HUDEP-2 (cell line): ENCODE measurements at regions not wholly inside any gene's neighbourhood (a gene's known extent, or its start where the extent isn't known, plus 50 kb on each side); places are given as distances from the start of the nearest gene placed in this dataset.
"Not testable (repeated sequence)": the region's sequence is repeated elsewhere in the genome, so short reads cannot be mapped to it uniquely, and the experiment has no call there.

Experiments used
- DNase-seq, 76 experiments: peaks; one replicate each; lab custom pipeline; 2025; ENCODE audit not compliant: unreplicated experiment in 76 of 76; lab: John Stamatoyannopoulos, UW

DNA sequence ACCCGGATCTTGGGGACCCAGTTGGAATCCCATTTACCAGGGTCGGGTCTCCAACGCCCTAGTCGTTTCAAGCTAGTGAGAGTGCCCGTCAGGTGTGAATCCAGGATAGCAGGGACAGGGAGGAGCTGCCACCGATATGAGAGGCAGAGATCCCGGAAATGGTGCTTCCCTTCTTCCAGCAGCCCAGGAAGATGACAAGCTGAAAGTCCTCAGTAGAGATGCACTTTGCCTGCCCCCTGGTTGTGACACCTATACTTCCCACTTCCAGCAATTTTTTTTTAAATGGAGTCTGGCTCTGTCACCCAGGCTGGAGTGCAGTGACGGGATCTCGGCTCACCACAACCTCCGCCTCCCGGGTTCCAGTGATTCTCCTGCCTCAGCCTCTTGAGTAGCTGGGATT lies 503.0 kb downstream of the NTRK3 start:
- DNase-seq, result no peak

DNA sequence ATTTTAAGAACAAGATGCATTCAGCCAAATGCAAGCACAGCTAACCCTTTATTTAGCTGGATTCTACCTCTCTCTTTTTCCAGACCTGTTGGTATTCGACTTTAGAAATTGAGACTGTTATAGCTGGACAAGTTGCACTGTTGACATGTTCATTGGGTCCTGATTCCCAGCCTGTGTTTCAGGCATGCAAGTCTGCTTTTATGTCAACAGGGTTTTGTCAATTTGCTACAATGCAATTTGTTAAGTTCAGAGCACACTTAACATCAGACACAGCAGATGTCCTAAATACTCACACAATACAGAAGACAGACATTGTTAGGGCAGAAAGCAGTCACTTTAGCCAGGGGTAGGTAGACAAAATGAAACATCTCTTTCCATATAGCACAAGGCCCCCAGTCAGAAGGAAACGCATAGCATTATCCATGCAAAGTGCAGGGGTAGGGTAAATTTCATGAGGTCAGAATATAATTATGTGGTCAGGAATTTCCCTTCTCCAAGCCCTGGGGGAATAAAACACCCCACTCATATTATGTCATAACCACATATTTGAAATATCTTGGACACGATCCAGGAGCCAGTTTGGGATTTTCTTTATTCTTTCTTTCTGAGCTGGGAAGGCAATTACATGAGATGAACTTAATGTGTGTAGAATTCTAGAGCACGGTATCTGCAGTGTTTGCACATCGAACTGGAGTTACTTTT lies 504.1 kb downstream of the NTRK3 start:
- DNase-seq, result no peak

GRCh38 chr15:87748483-87748882 lies 508.1 kb downstream of the NTRK3 start:
- no peak for DNase-seq

- DNase-seq, result no peak
Observed at GRCh38 chr15:87747087-87747486, 509.5 kb downstream of the NTRK3 start.

DNA sequence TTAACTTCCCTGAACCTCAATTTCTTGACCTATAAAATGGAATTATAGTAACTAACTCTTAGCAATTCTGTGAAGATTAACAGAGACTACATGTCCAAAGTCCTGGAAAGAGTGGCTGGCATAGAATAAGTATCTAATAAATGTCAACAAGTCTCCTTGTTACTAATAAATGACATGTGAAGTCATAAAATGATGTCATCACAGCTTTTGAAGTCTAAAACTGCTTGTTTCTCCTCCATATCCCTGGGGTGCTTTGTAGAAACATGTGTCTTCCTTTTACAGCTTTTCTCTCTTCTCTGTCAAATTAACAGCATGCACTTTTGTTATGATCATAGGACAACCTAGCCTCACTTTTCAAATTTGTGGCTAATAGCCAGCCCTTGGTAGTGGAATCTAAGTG lies 510.2 kb downstream of the NTRK3 start:
- no peak for DNase-seq

- peak in 12 of 76 experiments; percentile 5 to 55 (median 25) for DNase-seq
Observed at GRCh38 chr15:87744815-87745214, 511.7 kb downstream of the NTRK3 start.

DNA sequence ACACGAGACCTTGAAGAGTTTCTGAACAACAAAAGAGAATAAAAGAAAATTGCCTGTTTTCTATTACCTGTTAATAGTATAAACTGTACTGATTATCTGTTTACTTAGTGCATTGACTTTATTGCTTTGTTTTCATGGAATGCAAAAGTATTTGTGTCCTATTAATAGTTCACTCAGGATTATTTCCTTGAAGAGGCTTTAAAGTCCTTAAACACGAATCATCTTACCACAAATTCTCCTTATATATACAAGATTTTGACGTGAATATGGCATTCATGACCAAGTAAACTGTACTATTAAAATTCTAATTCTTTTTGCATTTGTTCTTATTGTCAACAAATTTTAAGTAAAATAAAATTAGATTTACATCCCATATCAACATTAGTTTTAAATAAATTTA lies 513.0 kb downstream of the NTRK3 start:
- DNase-seq, result no peak

GRCh38 chr15:87741350-87741749 lies 515.2 kb downstream of the NTRK3 start:
- DNase-seq, result no peak

DNA sequence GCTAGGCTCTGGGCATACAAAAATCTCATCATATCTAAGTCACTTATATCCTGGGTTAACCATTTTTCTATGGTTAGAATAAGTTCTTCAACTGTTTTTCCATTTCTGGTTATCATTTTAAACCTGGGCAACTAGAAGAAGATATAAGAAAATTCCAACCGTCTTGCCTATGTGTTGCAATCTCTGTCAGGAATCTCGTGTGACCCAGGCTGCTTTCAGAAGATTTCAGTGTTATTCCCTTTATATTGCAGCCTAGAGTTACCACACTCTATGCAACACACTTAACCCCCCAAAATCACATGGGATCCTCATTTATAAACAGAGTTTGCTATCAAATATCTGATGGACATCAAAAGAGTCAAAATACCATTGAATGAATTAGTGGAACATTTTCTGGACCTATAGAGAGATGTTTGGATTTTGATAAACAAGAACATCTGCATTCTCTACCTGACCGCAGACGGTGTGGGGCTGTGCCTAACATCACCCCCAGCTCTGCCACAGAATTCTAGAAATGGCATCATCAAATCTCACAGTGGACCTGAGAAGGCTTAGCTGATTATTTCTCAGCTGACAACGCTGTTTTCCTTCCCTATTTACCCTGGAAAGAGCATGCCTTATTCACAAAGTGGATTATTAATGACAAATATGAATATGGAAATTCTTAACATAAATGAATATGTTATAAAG lies 515.7 kb downstream of the NTRK3 start:
- DNase-seq, result no peak

GRCh38 chr15:87739866-87740265 lies 516.7 kb downstream of the NTRK3 start:
- DNase-seq, result no peak

DNA sequence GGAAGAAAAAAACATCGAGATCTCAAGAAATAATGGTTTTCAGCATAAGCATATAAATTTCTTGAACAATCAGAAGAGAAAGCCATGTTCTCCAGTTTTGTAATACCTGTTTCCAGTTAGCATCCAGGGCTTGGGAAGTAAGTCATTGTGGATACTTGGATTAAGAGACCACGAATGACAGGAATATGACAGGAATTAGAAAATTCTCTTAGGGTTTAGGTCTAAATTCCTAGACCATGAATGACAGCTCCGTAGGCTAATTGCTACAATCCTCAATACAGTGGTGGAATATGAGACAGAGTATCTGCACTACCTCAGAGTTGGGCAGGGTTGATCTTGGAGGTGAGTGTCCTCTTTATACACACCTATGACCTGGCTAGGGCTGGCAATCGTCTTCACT lies 517.5 kb downstream of the NTRK3 start:
- DNase-seq, result no peak

DNA sequence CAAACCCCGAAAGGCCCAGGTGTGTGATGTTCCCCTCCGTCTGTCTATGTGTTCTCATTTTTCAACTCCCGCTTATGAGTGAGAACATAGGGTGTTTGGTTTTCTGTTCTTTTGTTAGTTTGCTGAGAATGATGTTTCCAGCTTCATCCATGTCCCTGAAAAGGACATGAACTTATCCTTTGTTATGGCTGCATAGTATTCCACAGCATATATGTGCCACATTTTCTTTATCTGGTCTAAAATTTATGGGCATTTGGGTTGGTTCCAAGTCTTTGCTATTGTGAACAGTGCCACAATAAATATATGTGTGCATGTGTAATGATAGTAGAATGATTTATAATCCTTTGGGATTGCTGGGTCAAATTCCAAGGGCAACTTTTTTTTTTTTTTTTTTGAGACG lies 519.1 kb downstream of the NTRK3 start:
- not testable (repeated sequence) for DNase-seq

DNA sequence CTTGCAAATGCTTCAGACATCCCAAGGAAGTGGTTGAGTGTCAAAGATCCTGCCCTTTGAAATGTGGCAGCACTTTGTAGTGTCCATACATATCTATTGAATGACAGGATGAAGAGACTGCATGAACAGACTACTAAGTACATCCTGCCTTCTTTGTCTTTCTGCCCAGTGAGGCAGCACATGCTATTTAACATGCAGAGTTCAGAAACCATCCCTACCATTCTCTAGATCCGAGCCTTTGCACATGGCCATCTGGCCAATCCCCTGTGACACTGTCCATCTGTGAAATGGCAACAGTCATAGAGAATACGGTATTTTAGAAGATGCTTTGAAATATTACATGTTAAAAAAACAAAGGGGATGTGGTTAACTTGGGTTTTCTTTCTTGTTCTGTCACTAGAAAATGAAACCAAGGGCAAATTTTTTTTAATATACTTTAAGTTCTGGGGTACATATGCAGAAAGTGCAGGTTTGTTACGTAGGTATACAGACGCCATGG lies 519.6 kb downstream of the NTRK3 start:
- no peak for DNase-seq

GRCh38 chr15:87736401-87736800 lies 520.1 kb downstream of the NTRK3 start:
- no peak for DNase-seq

DNA sequence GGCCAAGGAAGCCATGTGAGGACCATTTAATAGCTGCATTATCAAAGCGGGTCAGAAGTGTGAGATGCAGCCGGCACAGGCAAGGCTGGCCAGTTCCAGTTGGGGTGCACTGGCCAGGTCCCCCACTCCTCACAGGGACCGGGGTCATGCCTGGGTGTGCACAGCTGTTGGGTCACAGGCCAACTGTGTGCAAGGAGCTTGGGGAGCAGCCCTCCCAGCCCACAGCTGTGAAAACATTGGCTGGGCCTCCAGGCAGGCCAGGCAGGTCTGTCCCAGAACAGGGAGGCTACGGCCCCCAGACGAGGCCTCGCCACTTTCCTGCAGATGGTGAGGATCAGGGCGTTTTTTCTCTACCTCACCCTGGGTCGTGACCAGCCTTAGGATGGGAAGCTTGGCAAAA lies 521.0 kb downstream of the NTRK3 start:
- no peak for DNase-seq

DNA sequence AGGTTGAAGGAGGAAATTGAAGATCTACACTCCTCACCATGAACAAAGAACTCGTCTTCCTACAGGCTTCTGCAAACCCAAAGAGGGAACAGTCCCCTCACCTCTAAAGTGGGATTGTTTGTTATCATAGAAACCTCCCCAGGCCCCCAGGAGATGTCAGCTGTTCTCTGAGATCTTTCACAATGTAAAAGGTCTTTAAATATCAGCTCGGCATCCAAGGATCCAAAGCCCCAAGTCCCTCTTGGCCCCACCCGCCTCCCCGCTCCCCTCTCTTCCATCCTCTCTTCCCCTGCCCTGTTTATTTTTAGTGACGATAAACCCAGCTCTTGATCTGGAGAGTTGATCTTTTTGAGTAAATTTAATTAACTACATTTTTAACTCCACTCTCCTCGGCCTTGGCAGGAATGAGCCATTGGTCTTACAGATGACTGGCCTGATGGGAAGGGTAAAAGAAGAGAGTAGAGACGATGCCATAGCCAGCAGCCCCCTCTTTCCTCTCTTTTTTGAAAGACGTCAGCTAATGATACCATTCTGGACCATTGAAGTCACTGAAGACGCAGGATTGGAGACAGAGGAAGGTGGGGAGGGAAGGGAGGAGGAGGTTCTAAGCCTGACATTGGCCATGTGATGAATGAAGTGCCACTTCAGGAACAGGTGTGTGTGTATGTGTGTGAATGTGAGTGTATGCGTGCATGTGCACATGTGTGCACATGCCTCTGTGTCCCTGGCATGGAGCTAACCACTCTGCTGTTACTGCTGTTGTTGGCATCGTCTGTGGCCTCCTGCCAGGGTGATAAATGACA lies 521.8 kb downstream of the NTRK3 start:
- DNase-seq, result no peak

DNA sequence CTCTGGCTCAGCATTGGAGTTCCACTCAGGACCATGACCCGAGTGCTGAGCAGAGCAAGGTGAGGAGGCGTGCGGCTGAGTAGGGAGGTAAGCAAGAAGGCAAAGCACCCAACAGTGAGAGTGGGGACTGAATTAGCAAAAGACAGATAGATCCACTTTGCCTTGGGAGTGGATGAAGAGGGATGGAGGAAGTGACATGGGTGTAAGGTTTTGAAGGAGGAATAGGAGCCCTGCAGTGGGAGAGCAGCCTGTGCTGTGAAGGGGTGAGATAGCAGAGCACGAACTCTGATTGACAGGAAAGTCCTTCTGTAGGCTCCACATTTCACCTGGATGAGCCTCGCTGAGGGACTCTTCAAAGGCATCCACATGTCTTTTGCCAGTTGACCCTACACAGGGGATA lies 522.6 kb downstream of the NTRK3 start:
- no peak for DNase-seq

GRCh38 chr15:87733541-87733941 lies 523.0 kb downstream of the NTRK3 start:
- no peak for DNase-seq

- DNase-seq, result no peak
Observed at GRCh38 chr15:87732976-87733375, 523.6 kb downstream of the NTRK3 start.

DNA sequence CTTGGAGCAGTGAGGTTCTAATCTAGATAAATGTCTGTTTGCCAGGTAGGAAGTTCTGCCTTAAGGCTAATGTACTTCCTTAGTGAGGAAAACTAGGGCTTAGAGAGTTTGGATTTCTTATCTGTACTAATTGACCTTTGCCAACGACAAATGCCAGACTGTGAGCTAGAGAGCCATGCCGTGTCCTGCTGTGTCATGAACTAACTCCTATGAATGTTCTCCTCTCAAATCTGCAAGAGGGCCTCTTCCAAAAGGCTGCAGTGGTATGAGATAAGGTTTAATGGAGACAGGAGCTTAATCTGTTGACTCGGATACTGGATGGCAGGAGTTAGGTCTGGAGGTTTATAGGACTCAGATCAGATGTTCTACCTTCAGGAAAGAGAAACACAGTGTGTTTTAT lies 524.9 kb downstream of the NTRK3 start:
- no peak for DNase-seq

GRCh38 chr15:87730706-87731105 lies 525.8 kb downstream of the NTRK3 start:
- no peak for DNase-seq

DNA sequence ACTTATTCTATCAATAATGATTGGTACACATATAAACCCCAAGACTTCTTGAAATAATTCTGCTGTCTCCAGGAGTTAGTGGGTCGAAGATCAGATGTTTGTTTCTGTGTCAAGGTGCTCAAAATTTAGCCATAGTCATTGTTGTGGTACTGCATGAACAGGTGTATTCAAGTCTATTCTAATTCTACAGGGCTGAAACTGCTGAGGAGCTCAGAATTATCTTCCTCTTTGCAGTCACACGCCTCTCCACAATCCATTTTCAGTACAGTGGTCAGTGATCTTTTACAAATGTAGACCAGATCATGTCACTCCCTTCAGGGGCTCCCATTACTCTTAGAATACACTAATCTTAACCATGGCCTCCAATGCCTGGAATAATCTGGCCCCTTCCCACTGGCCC lies 527.5 kb downstream of the NTRK3 start:
- DNase-seq, result no peak
